GM18861 (cell line): ENCODE measurements at regions not wholly inside any gene's neighbourhood (a gene's known extent, or its start where the extent isn't known, plus 50 kb on each side); places are given as distances from the start of the nearest gene placed in this dataset.
"Not testable (repeated sequence)": the region's sequence is repeated elsewhere in the genome, so short reads cannot be mapped to it uniquely, and the experiment has no call there.

Experiments
- ATAC-seq: cut with Tn5 transposase; IDR thresholded peaks from one replicate; pipeline ENCODE4 v1.9.1; 2021; ENCODE audit not compliant: unreplicated experiment

DNA sequence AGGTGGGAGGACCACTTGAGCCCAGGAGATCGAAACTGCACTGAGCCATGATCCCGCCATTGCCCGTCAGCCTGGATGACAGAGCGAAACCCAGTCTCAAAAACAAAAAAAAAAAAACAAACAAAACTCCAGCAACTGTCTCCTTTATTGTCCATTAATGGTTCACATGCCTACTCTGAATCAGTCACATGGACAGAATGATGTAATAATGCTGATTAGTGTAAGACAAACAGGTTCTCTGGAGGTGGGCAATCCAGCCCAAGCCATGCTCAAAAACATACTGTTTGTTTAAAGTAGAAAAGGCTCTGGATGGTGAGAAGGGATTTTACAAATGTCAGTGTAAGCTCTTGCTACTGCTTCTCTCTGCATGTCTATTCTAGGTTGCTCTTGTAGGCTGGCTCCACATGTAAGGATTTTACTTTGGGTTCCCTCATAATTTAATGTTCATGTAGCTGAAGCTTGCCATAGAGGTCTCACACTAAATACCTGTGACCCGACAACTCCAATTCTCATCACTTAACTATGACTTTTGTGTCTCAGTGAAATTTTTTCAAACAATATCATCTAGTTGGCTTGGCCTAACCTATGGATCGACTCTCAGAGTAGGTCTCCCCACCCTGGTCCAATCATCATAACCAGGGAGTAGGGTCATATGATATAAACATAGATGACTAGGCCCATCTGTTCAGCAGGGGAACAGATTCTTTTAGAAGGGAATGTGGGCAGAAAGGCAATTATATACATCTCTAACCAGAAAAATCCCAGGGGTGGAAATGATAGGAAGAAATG, 83.9 kb upstream of the SLC39A10 start:
- no peak for ATAC-seq

DNA sequence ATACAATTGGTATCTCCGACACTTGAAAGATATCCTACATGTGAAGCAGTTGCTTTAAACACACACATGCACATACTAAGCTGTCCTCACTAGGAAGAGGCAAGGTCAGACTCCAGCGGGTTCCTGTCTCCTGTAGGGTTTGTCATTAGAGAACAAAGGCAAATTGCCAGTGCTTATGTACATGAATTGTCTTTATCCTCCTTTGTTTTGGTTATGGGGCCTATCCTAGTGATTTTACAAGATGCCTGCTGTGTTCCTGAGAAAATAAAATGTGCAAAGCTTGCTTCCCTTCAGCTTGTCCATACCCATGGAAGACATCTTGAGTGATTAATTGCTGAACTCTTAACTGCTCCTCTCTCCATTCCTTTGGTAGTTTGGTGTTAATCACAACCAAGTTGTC, 86.7 kb upstream of the SLC39A10 start:
- no peak for ATAC-seq

DNA sequence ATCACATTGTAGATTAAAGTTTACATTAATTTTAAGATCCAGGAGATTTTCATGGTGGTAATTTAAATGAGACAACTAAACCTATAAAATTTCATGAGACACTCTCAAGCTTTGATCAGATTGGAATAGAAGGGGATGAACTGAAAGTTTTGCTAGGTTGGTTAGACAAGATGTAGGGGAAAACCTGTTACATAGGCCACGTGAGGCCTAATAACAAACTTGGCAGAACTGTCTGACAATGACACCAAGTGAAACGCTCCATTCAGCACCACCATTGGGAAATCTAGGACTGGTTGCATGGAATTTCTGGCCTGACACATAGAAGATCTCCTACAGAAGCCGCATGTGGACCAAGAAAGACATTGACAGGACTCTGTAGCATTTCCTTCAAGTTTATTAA, 87.8 kb upstream of the SLC39A10 start:
- no peak for ATAC-seq

DNA sequence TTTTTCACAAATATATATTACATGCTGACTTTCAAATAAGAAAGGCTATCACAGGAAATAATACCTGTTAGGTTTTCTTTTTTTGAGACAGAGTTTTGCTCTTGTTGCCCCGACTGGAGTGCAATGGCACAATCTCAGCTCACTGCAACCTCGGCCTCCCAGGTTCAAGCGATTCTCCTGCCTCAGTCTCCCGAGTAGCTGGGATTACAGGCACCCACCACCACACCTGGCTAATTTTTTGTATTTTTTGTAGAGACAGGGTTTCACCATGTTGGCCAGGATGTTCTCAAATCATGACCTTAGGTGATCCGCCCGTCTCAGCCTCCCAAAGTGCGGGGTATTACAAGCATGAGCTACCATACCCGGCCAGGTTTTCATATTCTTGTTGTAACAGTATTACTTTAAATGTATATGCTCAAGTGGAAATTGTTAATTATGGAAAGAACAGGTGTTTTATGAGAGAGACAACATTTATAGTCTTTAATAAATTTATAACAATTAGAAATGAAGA, 92.3 kb upstream of the SLC39A10 start:
- ATAC-seq = not testable (repeated sequence)

DNA sequence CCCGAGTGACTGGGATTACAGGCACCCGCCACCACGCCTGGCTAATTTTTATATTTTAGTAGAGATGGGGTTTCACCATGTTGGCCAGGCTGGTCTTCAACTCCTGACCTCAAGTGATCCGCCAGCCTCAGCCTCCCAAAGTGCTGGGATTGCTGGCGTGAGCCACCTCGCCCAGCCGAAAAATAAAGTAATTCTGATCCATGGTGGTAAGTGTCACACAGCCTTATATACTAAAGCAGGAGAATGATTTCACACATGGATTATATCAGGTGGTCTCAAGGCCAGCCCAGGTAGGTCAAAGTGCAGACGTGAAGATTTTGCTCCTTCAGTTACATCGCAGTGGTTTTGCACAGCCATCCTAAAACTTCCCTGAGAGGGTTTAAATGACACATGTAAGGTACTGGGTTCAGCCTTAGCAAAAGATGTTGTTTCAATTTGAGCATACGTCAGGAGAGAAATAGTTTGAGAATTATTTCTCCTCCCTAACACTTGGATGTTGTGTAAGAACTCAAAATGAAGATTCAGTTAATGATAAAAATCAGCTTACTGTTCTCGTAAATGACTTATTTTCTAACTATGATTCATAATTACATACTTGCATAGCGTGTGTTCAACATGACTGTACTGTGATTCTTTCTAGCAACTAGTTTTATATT, 93.0 kb upstream of the SLC39A10 start:
- ATAC-seq = no peak

DNA sequence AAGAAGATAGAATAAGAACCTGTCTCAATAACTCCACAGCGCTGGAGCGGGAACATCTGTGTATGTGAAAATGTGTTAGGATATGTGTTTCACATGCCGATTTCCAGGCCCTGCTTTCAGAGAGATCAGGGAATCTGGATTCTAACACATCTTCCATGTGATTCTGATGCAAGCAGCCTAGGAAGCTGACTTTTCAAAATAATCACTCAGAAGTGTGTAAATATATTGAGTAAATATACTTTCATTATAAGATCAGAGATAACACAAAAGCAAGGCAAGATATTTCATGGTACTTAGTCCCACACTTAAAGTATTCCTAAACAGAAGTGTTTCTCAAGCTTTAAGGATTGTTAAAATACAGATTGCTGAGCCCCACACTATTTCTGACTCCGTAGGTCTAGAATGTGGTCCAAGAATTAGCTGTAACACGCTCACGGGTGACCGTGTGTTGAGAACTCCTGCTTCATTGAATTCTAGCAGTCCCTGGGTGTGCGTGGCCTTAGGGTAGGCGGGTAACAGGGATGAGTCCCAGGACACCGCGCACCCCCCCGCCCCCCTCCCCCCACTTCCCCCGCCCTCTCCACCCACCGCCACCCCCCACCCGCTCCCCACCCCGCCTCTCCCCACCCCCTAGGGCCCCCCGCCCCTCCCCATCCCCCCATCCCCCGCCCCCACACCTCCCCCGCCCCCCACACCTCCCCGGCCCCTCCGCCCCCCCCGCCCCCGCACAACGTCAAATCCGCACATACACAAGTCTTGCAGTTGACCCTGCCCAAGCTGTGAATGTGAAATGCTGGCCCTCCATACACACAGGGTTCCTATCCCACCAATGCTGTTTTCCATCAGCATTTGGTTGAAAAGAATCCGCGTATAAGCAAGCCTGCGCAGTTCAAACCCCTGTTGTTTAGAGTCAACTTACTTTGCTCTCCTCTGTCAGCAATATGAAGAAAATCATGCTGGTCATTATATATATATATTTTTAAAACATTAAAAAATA, 94.2 kb upstream of the SLC39A10 start:
- ATAC-seq = no peak

DNA sequence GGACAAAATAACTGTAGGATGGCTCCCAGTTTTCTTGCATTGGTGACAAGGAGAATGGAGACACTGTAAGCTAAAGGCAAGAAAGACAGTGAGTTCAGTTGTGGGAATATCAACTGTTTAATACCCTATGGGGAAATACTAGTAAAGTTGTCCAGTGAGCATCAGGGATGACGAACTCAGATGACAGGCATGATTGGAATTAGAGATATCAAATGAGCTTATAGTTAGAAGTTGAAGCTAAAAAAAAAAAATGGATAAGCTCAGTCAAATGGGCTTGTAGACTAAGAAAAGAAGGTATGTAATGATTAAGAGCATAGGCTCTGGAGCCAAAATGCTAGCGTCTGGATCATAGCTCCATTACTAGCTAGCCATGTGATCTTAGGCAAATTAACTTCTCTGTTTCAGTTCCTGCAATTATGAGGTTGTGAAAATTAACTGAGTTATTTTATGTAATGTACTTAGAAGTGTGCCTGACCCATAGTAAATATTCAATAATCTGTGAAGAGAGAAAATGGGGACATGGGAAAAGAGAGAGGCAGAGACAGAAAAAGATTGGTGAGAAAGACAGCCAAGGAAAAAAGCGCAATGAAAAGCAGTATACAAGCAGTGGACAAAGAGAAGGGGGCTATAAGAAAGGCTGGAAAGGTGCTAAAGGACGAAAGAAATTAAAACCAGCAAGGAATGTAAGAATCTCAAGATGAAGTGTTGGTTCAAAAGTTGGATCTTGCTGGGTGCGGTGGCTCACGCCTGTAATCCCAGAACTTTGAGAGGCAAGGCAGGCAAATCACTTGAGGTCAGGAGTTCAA, 95.7 kb upstream of the SLC39A10 start:
- ATAC-seq = peak; percentile 57

DNA sequence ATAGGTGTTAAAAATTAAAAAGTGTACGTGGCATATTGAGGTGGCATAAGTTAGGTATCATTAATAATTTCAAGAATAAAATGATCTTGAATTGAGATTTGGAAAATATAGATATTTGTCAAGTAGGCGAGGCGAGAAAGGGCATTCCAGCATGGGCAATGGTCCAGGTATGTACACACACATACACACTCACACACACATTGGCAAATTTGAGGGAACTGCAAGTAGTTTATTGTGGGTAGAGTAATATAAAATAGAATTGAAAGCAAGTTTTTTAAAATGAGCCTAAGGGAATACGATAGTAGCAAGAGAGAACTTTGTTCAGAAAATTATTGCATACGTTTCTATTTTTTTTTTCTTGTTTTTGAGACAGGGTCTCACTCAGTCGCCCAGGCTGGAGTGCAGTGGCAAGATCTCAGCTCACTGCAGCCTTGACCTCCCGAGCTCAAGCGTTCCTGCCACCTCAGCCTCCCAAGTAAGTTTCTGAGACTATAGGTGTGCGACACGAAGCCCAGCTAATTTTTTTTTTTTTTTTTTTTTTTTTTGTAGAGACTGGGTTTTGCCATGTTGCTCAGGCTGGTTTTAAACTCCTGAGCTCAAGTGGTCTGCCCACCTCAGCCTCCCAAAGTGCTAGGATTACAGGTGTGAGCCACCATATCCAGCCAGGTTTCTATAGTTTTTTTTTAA, 96.7 kb upstream of the SLC39A10 start:
- ATAC-seq = no peak

DNA sequence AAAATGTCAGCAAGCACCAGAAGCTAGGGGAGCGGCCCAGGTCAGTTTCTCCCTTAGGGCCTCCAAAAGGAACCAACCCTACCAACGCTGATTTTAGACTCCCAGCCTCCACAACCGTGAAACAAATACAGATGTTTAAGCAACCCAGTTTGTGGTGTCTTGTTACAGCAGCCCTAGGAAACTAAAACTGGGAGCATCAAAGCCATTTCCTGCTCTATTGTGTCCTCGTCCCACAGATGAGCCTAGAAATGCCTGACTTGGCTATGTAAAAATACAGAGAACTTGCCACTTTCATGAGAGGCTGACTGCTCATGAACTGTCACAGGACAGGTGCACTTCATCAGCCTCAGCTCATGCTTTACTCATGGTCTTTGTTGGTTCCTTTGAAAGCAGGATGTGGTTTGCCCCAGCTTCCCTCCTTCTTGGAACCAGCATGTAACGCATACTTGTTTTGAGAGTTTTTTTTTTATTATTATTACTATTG, 97.6 kb upstream of the SLC39A10 start:
- ATAC-seq = peak; percentile 74

DNA sequence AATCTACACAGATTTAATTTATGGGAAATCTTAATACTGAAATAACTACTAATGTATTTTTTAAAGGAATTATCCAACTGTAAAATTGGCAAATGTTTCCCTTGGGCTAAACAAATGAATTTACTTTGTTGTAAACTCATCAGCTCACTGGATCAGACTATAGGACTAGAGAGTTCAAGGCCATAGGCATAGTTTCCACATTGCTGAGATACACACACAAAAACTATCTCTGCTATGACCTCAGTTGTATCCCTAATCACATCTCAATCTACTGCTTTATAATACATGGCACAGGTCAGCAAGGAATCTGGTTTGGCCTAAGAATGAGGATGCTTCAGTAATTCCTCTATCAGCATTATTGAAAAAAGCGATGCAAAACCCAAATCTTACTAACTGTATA, 101.1 kb upstream of the SLC39A10 start:
- no peak for ATAC-seq

DNA sequence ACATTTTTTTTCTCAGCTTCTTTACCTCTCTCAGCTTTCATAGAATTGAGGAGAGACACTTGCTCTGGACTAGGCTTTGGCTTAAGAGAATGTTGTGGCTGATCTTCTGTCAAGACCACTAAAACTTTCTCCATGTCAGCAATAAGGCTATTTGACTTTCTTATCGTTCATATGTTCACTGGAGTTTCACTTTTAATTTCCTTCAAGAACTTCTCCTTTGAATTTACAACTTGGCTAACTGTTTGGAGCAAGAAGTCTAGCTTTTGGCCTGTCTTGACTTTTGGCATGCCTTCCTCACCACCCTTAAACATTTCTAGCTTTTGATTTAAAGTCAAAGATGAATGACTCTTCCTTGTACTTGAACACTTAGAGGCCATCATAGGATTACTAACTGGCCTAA, 104.4 kb upstream of the SLC39A10 start:
- ATAC-seq = no peak

DNA sequence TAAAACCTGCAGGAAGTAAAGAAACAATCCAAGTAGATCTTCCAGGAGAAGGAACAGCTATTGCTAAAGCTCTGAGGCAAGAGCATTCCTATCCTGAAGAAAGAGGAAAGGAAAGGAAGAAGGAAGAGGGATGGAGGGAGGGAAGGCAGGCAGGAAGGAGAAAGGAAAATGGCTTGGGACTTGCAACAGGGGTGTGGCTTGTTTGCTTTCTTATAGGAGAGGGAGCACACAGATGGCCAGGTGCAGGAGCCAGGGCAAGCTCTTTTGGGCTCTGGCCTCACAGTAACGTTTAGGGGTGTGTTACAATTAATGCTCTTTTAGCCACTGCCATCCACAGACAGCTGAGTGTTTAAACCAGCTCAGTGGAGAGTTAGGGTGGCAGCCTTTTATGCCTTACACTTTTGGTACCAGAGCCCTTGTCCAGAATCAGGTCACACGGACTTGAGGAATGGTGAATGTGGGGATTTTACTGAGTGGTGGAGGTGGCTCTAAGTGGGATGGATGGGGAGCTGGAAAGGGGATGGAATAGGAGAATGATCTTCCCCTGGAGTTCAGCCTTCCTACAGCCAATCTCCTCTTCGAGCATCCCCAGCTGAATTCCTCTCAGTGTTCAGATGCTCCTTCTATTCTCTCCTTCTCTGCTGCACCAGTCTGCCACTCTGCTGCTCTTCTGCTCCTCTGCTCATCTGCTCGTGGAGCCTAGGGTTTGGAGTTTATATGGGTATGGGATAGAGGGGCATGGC, 108.7 kb upstream of the SLC39A10 start:
- no peak for ATAC-seq

DNA sequence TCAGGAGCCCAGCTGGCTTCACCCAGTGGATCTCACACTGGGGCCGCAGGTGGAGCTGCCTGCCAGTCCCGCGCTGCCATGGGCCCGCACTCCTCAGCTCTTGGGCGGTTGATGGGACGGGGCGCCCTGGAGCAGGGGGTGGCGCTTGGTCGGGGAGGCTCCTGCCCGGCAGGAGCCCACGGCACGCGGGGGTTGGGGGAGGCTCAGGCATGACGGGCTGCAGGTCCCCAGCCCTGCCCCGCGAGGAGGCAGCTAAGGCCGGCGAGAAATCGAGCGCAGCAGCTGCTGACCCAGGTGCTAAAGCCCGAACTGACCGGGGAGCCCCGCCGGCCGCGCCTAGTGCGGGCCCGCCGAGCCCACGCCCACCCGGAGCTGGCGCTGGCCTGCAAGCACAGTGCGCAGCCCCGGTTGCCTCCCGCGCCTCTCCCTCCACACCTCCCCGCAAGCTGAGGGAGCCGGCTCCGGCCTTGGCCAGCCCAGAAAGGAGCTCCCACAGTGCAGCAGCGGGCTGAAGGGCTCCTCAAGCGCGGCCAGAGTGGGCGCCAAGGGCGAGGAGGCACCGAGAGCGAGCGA, 109.7 kb upstream of the SLC39A10 start:
- not testable (repeated sequence) for ATAC-seq

DNA sequence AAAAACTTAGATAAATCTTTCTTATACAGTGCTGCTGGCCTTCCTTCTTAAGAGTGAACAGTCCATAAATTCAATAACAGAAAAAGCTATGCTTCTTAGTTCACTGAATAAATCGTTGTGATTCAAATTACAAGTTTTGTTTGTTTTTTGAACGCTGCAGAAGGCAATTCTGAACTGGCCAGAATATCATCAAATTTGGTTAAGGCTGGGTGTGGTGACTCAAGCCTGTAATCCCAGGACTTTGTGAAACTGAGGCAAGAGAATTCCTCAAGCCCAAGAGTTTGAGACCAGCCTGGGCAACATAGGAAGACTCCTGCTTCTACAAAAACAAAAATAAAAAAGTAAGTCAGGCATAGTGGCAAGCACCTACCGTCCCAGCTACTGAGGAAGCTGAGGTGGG, 111.2 kb upstream of the SLC39A10 start:
- no peak for ATAC-seq

DNA sequence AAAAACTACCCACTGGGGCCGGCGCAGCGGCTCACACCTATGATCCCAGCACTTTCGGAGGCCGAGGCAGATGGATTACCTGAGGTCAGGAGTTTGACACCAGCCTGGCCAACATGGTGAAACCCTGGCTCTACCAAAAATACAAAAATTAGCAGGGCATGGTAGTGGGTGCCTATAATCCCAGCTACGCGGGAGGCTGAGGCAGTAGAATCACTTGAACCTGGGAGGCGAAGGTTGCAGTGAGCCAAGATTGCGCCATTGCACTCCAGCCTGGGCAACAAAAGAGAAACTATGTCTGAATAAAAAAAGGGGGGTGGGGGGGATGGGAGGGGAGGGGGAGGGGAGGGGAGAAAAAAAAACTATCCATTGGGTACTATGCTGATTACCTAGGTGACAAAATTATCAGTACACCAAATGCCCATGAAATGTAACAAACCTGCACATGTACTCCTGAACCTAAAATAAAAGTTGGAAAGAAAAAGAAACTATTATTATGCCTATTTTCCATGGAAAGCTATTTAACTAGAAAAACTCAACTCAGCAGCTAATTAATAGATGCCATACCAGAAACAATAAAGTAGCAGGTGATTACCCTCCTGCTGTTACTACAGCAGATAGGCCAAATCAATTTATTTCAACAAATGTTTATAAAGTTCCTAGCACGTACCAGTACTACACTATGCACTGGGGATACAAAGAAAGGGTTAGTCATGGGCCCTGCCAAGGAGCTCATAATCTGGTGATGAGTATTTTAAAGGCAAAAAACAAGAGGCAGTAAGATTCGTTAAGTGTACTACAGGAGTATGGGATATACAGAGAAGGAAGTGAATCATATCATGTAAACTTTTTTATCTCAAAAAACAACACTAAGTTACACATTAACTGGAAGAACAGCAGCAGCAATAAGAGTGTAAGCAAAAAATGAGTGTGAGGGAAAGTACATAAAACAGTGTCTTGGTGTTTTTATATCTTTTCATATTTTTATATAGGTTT, 112.8 kb upstream of the SLC39A10 start:
- peak; percentile 99 for ATAC-seq

DNA sequence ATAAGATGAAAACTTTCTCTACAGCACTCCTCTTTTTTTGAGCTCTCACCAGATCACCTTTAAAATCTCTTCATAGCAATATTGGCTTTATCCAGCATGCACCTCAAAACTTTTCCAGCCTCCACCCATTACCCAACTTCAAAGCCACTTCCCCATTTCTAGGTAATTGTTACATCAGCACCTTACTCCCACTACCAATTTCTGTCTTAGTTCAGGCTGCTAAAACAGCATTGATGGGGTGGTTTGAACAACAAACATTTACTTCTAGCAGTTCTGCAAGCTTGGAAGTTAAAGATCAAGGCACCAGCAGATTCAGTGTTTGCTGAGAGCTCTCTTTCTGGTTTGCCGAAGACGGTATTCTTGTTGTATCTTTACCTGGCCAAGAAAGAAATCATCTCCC, 114.0 kb upstream of the SLC39A10 start:
- ATAC-seq = no peak

DNA sequence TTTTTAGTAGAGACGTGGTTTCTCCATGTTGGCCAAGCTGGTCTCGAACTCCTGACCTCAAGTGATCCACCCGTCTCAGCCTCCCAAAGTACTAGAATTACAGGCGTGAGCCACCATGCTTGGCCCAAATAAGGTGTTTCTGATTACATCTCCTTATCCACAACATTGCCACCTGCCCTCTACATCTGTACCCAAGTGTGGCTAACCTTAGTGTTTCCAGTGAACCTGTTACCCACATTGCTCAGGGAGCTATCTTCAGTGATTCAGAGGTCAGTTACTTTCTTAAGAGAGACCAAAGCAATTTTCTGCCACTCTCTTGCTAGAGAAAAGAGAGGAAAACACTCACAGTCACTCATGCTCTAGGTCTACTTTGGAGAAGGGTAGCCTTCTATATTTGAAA, 115.0 kb upstream of the SLC39A10 start:
- no peak for ATAC-seq
